GM18870 (cell line): ENCODE measurements at regions not wholly inside any gene's neighbourhood (a gene's known extent, or its start where the extent isn't known, plus 50 kb on each side); places are given as distances from the start of the nearest gene placed in this dataset.
"Not testable (repeated sequence)": the region's sequence is repeated elsewhere in the genome, so short reads cannot be mapped to it uniquely, and the experiment has no call there.

Experiments
- ATAC-seq: cut with Tn5 transposase; IDR thresholded peaks from one replicate; pipeline ENCODE4 v1.9.1; 2021; ENCODE audit warnings: moderate library complexity; ENCODE audit not compliant: unreplicated experiment

- ATAC-seq: no peak
Measured at GRCh38 chr13:82294226-82294625, 1588.0 kb downstream of the SLITRK1 start.

DNA sequence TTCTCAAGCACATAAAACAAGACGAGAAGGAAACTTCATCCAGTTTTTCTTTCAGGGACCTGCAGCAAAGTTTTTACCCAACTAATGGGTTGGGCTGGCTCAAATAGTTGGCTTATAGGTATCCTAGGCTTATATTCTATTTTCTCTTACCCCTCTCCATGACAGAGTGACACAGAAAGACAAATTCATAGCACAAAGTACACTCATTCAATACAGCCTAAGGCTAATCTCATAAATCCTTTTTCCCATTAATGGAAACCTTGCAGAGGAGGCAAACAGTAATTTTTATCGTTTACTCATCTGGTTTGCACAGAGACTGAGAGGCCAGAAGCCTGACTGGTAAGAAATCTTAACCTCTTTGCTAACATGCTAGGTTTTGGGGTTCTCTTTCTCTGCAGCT, 1589.9 kb downstream of the SLITRK1 start:
- ATAC-seq: no peak

DNA sequence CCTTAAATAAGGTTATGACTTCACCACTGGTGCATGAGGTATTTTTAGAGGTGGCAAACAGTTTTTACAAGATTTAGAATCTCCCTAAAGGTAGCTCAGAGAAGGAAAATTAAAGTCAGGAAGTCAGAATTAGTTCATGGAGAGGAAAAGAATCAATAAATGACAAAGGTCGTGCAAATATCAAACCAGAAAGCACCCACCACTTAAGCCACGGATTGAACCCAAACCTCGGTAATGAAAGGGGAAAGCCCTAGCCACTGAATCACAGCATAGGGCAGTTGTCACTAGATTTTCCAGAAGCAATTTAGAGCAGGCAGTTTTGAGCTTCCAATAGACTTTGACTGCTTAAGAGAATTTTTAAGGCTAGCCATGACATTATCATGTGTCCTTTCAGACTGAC, 1590.4 kb downstream of the SLITRK1 start:
- ATAC-seq: no peak

DNA sequence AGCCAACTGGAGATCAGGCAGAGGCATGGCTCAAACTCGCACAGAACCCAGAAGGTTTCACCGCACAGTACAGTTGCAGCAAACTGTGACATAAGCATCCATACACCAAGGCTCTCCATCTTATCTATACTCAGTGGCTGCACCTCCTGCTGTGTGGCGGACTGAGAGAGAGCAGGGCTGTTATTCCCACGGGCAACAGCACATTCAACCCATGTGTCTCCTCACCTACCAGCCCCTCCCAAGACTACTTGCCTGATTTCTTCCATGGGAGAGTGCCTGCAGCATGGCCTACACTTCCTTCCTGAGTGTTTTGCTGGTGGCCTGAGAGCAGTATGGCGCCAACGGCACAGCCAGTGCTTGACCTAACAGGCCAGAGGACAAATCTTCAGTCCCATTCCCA, 1606.6 kb downstream of the SLITRK1 start:
- no peak for ATAC-seq

DNA sequence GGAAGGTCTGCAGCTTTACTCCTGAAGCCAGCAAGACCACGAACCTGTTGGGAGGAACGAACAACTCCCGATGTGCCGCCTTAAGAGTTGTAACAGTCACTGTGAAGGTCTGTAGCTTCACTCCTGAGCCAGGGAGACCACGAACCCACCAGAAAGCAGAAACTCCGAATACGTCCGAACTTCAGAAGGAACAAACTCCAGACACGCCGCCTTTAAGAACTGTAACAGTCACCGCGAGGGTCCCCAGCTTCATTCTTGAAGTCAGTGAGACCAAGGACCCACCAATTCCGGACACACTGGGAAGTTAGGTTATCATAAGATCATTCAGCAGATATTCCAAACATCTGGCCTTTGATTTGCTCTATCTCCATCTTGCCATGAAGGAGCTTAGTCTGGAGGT, 1623.0 kb downstream of the SLITRK1 start:
- ATAC-seq: no peak

- ATAC-seq: no peak
Measured at GRCh38 chr13:82257790-82258507, 1624.3 kb downstream of the SLITRK1 start.

GRCh38 chr13:82248762-82249161, 1633.5 kb downstream of the SLITRK1 start:
- no peak for ATAC-seq

DNA sequence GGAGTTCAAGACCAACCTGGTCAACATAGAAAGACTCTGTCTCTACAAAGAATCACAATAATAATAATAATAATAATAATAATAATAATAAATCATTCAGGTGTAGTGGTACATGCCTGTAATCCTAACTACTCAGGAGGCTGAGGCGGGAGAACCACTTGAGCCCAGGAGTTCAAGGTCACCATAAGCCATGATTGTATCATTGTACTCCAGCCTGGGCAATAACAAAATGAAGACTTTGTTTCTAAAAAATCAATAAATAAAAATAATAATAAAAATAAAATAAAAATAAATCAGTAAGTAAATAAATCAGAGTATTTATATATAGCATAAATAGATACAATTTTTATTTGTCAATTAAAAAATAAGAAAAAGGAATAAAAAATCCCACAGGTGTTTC, 1636.4 kb downstream of the SLITRK1 start:
- no peak for ATAC-seq

- ATAC-seq: no peak
Measured at GRCh38 chr13:82224806-82225205, 1657.5 kb downstream of the SLITRK1 start.

GRCh38 chr13:82221621-82222020, 1660.7 kb downstream of the SLITRK1 start:
- no peak for ATAC-seq

GRCh38 chr13:82220641-82221040, 1661.6 kb downstream of the SLITRK1 start:
- no peak for ATAC-seq

DNA sequence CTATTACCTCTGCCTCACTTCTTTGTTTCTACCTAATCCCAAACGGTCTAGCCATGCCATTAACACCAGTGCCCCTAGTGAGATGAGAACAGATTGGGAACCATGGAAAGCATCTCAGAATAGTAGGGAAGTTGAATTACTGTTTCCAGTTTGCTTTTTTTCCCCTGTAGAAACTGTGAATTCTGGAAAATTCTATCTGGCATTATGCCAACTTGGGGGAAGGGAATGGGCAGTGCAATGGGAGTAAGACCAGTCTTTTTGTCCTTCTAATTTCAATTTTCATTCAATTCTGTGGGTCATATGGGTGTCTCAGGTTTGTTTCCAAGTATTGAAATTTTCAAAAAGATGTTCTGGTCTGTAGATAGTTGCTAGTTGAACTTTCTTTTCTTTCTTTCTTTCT, 1666.1 kb downstream of the SLITRK1 start:
- no peak for ATAC-seq

DNA sequence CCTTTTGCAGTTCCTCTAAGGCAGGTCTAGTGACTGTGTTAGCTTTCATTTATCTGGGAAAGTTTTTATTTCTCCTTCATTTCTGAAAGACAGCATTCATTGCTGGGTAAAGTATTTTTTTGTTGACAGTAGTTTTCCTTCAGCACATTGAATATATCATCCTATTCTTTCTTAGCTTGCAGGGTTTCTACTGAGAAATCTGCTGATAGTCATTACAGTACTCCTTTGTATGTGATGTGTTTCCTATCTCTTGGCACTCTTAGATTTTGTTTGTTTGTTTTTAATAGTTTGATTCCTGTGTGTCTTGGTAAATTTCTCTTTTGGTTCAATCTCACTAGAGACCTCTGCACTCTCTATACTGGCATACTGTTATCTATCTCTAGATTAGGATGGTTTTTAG, 1667.9 kb downstream of the SLITRK1 start:
- ATAC-seq: no peak

DNA sequence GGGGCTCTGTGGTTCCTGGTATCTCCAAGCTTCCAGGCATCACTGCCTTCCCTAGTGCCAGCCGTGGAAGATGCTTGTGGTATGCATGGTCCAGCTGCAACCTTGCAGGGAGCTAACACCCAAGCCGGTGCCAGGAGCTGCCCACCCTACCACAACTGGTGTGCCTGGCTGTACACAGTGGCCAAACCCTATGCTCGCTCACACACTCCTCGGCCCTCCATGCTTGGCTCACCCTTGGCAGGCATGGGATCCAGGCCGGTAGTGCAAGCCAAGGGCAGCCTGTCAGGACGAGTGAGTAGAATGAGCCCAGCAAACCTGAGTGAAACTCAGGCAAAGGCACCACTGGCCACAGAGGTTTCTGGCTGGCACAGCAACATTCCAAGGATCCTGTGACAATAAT, 1676.0 kb downstream of the SLITRK1 start:
- ATAC-seq: no peak

- ATAC-seq: no peak
Measured at GRCh38 chr13:82202398-82202797, 1679.9 kb downstream of the SLITRK1 start.

GRCh38 chr13:82196087-82196486, 1686.2 kb downstream of the SLITRK1 start:
- ATAC-seq: no peak

GRCh38 chr13:82187227-82187626, 1695.0 kb downstream of the SLITRK1 start:
- ATAC-seq: no peak

- no peak for ATAC-seq
Measured at GRCh38 chr13:82176751-82177150, 1705.5 kb downstream of the SLITRK1 start.

DNA sequence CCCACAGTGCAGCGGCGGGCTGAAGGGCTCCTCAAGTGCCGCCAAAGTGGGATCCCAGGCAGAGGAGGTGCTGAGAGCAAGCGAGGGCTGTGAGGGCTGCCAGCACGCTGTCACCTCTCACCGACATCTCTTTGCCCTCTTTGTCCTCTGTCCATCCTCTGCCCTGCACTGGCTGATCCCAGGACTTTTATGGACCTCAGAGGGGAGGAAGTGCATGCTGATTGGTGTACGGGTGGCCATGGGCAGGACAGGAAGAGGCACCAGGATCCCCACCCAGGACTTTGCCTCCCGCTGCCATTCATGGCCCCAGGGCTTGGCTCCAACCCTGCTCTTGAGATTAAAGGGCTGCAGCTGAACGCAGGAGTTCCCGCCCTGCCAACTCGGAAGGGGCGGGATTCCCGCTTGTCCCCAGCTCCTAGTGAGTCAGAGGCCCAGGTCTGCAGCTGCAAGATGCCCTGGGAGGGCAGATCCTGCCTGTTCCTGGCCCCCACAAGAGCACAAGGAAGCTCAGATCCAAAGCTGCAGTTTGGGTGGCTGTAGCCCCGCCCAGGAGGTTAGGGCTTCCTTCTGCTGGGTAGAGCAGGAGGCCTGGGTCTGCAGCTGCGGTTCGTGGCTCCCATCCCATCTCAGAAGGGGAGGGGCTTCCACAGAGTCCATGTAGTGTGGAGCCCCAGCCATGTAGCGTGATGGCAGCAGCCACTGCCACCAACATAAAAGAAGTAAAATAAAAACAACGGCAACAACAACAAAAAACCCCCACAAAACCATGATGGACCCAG, 1716.7 kb downstream of the SLITRK1 start:
- ATAC-seq: no peak

GRCh38 chr13:82164780-82165395, 1717.4 kb downstream of the SLITRK1 start:
- not testable (repeated sequence) for ATAC-seq

GRCh38 chr13:82147526-82147925, 1734.7 kb downstream of the SLITRK1 start:
- no peak for ATAC-seq

DNA sequence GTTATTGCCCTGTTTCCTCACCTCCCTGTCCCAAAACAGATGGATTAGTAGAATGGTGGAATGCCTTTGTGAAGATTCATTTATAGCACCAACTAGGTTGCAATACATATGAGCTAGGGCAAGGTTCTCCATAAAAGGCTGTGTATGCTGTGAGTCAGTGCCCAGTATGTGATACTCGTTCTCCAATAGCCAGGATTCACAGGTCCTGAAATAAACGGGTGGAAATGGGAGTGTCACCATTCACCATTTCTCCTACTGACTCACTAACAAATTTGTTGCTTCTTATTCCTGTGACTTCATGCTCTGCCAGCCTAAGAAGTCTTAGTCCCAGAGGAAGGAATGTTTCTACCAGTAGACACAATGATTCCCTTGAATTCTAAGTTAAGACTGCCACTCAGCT, 1745.4 kb downstream of the SLITRK1 start:
- ATAC-seq: no peak
